Activated T-helper 2 cell treated with anti-CD3 and anti-CD28 coated beads, Interferon-gamma antibody, Interleukin-2, Interleukin-4, amounts not matched to agents 10 μg/mL and 5 μg/mL and 100 μg/mL, durations not matched to agents 14 hours and 24 hours and 36 hours (primary cell): ENCODE measurements at regions not wholly inside any gene's neighbourhood (a gene's known extent, or its start where the extent isn't known, plus 50 kb on each side); places are given as distances from the start of the nearest gene placed in this dataset.
"Not testable (repeated sequence)": the region's sequence is repeated elsewhere in the genome, so short reads cannot be mapped to it uniquely, and the experiment has no call there.

Experiments
- DNase-seq: peaks from one replicate; pipeline ENCODE4 v3.0.0; 2021; ENCODE audit warnings: low spot score
- H3K27ac Mint-ChIP-seq: one replicate; pipeline ENCODE4 v1.8.0; 2021; ENCODE audit warnings: mixed read lengths
- H3K27me3 Mint-ChIP-seq: one replicate; pipeline ENCODE4 v1.8.0; 2021; ENCODE audit warnings: low read depth, mixed read lengths
- H3K36me3 Mint-ChIP-seq: one replicate; pipeline ENCODE4 v1.8.0; 2021; ENCODE audit warnings: low read depth, mixed read lengths
- H3K4me1 Mint-ChIP-seq: one replicate; pipeline ENCODE4 v1.8.0; 2021; ENCODE audit warnings: low read depth, mixed read lengths
- H3K4me3 Mint-ChIP-seq: one replicate; pipeline ENCODE4 v1.8.0; 2021; ENCODE audit warnings: low read depth, mild to moderate bottlenecking, moderate library complexity, mixed read lengths
- H3K9me3 Mint-ChIP-seq: one replicate; pipeline ENCODE4 v1.8.0; 2021; ENCODE audit warnings: mixed read lengths
- intact Hi-C: fragments of 100-400 bp; cut with micrococcal nuclease; formaldehyde crosslinking; loops from one replicate; pipeline ENCODE4 v1.15.1; 2023

DNA sequence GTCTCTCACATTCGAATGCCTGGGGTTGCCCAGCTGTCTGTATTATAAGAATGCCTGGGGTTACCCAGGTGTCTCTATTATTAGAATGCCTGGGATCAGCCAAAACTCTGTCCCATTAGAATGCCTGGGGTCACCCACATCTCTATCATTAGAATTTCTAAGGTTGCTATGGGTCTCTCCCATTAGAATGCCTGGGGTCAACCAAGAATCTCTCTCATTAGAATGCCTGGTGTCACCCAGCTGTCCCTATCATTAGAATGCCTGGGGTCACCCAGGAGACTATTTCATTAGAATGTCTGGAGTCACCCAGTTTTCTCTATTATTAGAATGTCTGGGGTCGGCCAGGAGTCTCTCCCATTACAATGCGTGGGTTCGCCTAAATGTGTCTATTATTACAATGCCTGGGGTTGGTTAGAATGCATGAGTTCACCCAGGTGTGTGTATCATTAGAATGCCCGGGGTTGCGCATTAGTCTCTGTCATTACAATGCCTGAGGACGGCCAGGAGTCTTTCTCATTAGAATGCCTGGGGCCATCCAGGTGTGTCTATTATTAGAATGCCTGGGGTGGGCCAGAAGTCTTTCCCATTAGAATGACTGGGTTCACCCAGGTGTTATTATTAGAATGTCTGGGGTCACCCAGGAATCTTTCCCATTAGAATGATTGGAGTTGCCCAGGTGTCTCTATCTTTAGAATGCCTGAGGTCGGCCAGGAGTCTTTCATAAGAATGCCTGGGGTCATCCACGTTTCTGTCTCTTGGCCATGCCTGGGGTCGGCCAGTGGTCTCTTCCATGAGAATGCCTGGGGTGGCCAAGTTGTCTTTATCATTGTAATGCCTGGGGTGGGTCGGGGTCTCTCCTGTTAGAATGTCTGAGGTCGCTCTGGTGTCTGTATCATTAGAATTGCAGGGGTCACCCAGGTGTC is 59.6 kb downstream of the RNF187 start:
- H3K36me3 Mint-ChIP-seq = no peaks in the 10 kb centered on the region
- H3K27me3 Mint-ChIP-seq = no peaks in the 10 kb centered on the region
- H3K27ac Mint-ChIP-seq = no peak overlapping the region
- no peak overlapping the region for H3K4me3 Mint-ChIP-seq
- intact Hi-C loops = no loop called here
- H3K4me1 Mint-ChIP-seq = no peaks in the 10 kb centered on the region
- no peaks in the 10 kb centered on the region for H3K9me3 Mint-ChIP-seq
- DNase-seq = no peak

DNA sequence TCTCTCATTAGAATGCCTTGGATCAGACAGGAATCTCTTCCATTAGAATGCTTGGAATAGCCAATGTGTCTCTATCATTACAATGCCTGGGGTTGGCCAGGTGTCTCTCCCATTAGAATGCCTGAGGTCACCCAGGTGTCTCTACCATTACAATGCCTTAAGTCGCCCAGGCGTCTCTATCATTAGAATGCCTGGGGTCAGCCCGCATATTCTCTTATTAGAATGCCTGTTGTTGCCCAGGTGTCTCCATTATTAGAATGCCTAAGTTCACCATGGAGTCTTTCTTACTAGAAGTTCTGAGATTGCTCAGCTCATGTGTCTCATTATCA is 60.2 kb downstream of the RNF187 start:
- Mint-ChIP-seq H3K36me3 (no peaks in the 10 kb centered on the region), H3K27me3 (no peaks in the 10 kb centered on the region), H3K4me3 (no peak overlapping the region), H3K4me1 (no peaks in the 10 kb centered on the region), H3K27ac (no peak overlapping the region), H3K9me3 (no peaks in the 10 kb centered on the region)
- intact Hi-C loops = no loop called here
- DNase-seq = no peak

- H3K27me3 Mint-ChIP-seq = no peaks in the 10 kb centered on the region
- H3K4me1 Mint-ChIP-seq = no peaks in the 10 kb centered on the region
- no peak overlapping the region for H3K27ac Mint-ChIP-seq
- intact Hi-C loops = no loop called here
- H3K36me3 Mint-ChIP-seq = no peaks in the 10 kb centered on the region
- no peaks in the 10 kb centered on the region for H3K9me3 Mint-ChIP-seq
- no peak for DNase-seq
- no peak overlapping the region for H3K4me3 Mint-ChIP-seq
Measured at GRCh38 chr1:228548788-228549187, 61.6 kb downstream of the RNF187 start.

DNA sequence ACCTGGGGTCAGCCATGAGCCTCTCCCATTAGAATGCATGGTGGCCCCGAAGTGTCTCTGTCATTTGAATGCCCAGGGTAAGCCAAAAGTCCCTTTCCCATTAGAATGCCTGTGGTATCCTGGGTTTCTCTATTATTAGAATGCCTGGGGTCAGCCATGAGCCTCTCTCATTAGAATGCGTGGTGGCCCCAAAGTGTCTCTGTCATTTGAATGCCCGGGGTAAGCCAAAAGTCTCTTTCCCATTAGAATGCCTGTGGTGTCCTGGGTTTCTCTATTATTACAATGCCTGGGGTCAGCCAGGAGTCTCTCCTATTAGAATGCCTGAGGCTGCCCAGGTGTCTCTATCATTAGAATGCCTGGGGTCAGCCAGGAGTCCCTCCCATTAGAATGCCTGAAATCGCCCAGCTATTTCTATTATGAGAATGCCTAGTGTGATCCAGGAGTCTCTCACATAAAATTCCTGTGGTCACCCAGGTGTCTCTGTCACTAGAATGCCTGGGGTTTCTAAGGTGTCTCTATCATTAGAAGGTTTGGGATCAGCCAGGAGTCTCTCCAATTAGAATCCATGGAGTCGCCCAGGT is 65.5 kb downstream of the RNF187 start:
- Mint-ChIP-seq H3K9me3 (peaks cover 8% of the 10 kb centered on the region), H3K27me3 (no peaks in the 10 kb centered on the region), H3K4me1 (no peaks in the 10 kb centered on the region), H3K4me3 (no peak overlapping the region), H3K27ac (no peak overlapping the region), H3K36me3 (no peaks in the 10 kb centered on the region)
- intact Hi-C loops = no loop called here
- no peak for DNase-seq

DNA sequence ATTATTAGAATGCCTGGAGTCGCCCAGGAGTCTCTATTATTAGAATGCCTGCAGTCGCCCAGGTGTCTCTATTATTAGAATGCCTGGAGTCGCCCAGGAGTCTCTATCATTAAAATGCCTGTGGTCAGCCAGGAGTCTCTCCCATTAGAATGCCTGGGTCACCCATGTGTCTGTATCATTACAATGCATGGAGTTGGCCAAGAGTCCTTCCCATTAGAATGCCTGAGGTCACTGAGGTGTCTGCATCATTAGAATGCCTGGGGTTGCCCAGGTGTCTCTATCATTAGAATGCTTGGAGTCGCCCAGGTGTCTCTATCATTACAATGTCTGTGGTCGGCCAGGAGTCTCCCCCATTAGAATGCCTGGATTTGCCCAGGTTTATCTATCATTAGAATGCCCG is 66.9 kb downstream of the RNF187 start:
- no peaks in the 10 kb centered on the region for H3K27me3 Mint-ChIP-seq
- no peaks in the 10 kb centered on the region for H3K4me1 Mint-ChIP-seq
- H3K9me3 Mint-ChIP-seq = peaks cover 8% of the 10 kb centered on the region
- no peak for DNase-seq
- H3K4me3 Mint-ChIP-seq = no peak overlapping the region
- H3K36me3 Mint-ChIP-seq = no peaks in the 10 kb centered on the region
- no peak overlapping the region for H3K27ac Mint-ChIP-seq
- intact Hi-C loops = no loop called here

- no peak for DNase-seq
- Mint-ChIP-seq H3K4me1 (no peaks in the 10 kb centered on the region), H3K4me3 (no peak overlapping the region), H3K9me3 (peaks cover 8% of the 10 kb centered on the region), H3K27ac (no peak overlapping the region), H3K36me3 (no peaks in the 10 kb centered on the region), H3K27me3 (no peaks in the 10 kb centered on the region)
- intact Hi-C loops = no loop called here
Measured at GRCh38 chr1:228555074-228555994, 68.2 kb downstream of the RNF187 start.

DNA sequence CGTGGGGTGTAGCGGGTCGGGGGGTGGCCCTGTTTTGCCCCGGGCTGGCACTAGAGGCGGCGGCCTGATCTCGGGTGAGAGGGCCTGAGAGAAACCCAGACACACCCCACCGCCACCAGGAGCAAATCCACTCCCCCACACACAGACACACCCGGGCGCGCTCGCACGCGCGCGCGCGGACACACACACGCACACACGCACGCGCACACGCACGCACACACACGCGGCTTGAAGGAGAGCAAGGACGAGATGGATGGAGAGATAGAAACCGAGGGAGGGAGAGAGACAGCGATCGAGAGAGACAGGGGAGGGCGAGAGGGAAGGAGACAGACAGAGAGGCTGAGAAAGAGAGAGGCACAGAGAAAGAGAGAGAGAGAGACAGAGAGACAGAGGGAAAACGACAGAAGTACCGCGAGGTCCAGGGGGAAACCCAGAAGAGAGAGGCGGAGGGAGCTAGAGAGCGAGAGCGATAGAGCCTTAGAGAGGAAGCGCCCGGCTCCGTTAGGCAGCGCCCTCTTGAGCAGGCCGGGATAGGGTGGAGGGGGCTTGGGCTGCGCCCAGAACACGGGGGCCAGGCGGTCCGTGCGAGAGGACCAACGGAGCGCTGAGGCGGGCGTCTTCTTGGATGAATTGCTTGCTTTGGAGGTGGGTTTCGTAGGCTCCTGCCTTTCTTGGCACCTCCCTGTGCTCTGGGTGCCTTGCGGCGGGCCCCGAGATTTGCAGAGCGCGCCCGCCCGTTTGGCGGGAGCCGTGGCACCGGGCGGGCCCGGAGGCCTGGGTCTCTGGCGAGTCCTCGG is 69.7 kb downstream of the RNF187 start:
- intact Hi-C loops, H3K27me3 Mint-ChIP-seq, H3K9me3 Mint-ChIP-seq, H3K4me3 Mint-ChIP-seq, H3K36me3 Mint-ChIP-seq, H3K4me1 Mint-ChIP-seq, H3K27ac Mint-ChIP-seq: not testable (repeated sequence)
- peak; percentile 47 for DNase-seq
